HG02981 (cell line): ENCODE measurements at regions not wholly inside any gene's neighbourhood (a gene's known extent, or its start where the extent isn't known, plus 50 kb on each side); places are given as distances from the start of the nearest gene placed in this dataset.

Experiments
- ATAC-seq: cut with Tn5 transposase; IDR thresholded peaks from one replicate; pipeline ENCODE4 v1.9.1; 2021; ENCODE audit warnings: mild to moderate bottlenecking, moderate library complexity; ENCODE audit not compliant: unreplicated experiment

DNA sequence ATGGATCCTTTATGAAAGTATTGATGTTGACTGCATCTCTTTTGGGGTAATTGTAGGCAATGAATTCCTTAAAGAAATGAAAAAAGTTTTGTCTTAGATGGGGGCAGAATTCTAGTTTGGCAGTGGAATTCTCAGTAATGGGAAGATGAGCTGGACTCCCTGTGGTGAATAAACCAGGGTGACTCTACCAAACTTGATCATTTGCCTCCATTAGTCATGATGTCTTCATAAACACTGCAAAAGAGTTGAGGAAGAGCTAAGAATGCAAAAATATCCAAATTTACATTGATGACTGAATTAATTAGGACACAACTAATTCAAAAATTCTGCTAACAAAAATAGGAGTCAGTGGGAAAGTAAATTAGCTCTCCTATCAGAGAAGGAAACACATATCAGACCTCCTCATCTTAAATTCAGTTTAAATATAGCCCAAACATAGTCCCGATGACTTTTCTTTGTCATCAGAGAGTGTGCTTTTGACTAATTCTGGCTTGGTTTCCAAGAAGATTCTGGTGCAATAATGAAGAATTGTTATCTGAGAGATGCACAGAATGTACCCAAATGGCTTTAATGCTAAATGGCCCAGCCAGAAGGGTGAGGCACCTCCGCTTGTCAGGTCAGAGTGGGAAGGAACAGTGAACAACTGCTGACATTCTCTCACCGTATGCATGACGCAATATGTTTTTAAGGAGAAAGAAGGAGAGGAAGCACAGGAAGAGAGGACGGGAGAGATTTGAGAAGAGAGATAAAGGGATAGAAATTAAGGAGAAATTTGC lies 525.1 kb downstream of the LMO4 start:
- no peak for ATAC-seq

DNA sequence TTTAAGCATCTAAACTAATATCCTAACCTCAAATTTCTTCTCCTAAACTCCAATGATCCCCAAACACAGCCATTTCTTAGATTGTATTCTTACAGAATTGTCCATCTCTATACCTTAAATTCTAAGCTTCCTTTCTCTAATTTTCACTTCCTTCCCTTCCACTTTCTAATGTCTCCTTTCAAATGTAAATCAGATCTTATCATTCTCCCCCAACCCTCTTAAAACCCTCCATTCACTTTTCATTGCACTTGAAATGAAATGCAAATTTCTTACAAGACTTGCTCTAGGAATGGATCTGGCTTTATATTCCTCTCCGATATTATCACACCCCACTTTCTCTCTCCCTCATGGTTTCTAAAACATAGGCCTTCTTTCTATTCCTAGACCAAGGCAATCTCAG lies 534.6 kb downstream of the LMO4 start:
- no peak for ATAC-seq

GRCh38 chr1:87864676-87865075 lies 536.0 kb downstream of the LMO4 start:
- ATAC-seq: peak; percentile 56

GRCh38 chr1:87866416-87866815 lies 537.7 kb downstream of the LMO4 start:
- no peak for ATAC-seq

DNA sequence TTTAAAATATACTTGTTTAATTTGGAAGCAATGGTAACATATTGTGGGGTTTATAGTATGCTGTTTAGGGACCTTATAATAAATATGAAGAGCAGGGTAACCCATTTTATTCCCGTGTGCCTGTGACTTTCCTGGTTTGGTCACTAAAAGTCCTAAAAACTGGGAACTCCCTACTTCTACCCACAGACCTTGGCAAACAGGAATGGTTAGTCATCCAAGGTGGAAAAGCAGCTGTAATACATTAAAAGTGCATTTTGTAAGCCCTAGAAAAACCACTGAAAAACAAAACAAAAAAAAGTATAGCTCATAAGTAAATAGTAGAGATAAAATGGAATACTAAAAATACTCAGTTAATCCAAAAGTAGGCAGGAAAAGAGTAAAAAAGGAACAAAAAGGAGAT lies 538.9 kb downstream of the LMO4 start:
- no peak for ATAC-seq

DNA sequence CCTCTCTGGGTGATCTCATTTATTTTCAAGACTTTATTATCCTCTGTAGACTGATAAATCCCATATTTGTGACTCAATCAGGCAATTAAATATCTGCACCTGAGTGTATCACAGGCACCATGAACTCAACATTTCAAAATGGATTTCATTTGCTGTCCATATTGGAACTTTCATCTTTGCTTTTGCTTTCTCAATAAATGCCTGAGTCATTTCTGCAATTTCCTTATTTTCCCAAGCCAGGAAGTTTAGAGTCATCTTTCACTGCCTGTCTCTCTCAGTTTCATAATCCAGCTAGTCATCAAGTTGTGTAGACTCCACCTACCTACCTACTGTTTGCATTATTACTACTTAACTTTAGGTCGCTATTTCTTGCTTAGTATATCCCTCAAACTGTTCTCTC lies 540.9 kb downstream of the LMO4 start:
- ATAC-seq: no peak

- peak; percentile 56 for ATAC-seq
Observed at GRCh38 chr1:87872189-87872588, 543.5 kb downstream of the LMO4 start.

GRCh38 chr1:87872692-87873091 lies 544.0 kb downstream of the LMO4 start:
- no peak for ATAC-seq

- no peak for ATAC-seq
Observed at GRCh38 chr1:87878873-87879272, 550.2 kb downstream of the LMO4 start.

DNA sequence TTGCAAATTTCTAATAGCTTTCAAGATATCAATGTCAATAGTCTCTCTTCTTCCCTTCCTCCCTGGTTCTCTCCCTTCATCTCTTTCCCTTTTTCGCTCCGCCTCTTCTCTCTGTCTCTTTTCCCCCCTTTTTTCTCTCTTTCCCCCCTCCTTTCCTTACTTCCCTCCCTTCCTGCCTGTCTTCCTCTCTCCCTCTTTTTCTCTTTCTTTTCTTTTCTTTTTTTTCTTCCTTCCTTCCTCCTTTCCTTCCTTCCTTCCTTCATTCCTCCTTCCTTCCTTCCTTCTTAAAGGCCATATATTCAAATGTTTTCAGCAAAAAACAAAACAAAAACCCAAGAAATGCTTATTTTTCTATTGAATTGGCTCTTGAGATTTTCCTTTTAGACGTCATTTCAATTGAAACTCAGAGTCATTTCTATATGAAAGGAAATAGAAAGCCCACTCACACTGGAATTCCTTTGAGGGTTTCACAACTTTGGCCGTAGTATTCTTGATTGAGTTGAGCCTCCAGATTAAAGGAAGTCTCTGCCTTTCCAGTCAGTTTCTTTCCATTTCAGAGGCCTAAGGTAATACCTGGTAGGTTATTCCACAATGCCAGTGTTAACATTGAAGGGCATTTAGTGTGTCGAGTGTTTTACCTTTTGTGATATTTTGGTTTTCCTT lies 551.5 kb downstream of the LMO4 start:
- ATAC-seq: no peak

DNA sequence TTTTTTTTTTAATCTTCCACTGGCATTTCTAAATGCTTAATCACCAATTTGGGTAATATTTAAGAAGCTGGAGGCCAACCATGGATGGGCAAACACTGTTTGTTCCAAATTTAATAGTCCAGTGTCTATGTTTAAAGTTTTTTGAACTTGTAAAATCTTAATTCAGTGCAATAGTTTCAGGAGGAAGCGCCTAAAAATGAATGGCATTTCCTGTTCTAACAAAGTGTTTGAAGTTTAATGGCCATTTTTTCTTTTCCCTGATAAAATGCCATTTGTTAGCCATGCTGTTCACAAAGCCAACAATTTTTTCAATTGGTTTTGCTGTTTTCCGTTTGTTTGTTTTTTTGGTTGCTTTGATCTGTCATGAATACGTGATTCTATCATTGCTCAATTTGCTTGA lies 552.1 kb downstream of the LMO4 start:
- ATAC-seq: no peak

GRCh38 chr1:87883906-87884305 lies 555.2 kb downstream of the LMO4 start:
- ATAC-seq: no peak

- ATAC-seq: no peak
Observed at GRCh38 chr1:87884581-87884980, 555.9 kb downstream of the LMO4 start.

- no peak for ATAC-seq
Observed at GRCh38 chr1:87885278-87886025, 556.8 kb downstream of the LMO4 start.

DNA sequence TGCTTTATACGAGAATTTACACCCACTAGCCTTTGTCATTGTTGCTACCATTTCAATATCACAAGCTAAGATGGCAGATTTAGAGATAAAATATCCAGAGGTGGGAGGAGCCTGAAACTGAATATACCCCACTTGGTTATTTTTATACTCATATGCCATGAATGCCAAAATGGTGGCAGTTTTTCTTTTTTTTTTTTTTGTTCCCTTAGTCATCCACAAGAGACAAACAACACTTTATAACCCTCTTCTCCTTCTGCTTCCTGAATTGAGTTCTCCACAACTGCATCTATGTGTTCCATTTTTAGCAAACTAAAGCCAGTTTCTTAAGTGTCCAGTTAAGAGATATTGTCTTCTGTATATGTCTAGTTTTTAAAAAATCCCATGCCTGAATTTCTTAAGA lies 558.4 kb downstream of the LMO4 start:
- no peak for ATAC-seq

- no peak for ATAC-seq
Observed at GRCh38 chr1:87888446-87888845, 559.8 kb downstream of the LMO4 start.

GRCh38 chr1:87894062-87894461 lies 565.4 kb downstream of the LMO4 start:
- peak; percentile 40 for ATAC-seq

- ATAC-seq: no peak
Observed at GRCh38 chr1:87897481-87897880, 568.8 kb downstream of the LMO4 start.

DNA sequence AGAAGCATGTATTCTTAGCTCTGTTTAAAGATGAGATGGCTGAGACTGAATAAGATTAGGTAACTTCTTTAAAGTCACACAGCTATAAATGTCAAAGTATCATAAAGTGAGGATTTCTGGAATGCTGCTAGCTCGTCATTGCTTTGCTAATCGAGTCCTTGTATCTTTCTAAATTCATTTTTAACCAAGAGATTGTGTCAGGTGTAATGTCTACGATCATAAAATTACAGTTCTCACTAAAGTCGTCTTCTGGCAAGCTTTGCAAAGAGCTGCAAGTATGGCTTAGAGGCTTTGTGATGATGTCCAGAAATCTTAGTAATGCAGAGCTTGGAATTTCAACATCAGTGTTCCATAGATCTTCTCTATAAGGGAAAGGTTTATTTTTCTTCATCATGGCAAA lies 569.8 kb downstream of the LMO4 start:
- ATAC-seq: no peak

DNA sequence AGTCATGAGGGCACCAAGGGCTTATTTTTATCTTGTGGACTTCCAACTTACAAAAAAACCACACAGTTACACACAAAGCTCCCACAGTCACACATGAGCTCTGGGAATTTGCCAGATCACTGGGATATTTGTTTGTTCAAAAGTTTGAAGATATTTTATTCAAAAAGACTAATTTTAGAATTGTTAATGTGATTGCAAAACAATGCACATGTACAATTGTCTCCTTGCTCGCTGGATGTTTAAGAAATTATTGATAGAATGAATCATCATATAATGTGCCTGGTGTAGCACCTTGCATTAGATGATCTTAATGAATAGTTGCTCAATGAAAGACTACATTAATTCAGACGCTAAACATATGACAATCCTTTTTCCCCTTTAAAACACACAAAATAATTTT lies 570.3 kb downstream of the LMO4 start:
- no peak for ATAC-seq

- no peak for ATAC-seq
Observed at GRCh38 chr1:87899746-87900145, 571.1 kb downstream of the LMO4 start.

- ATAC-seq: no peak
Observed at GRCh38 chr1:87902830-87903229, 574.1 kb downstream of the LMO4 start.
